Sigmoid colon (tissue), 6 donors: ENCODE measurements at regions not wholly inside any gene's neighbourhood (a gene's known extent, or its start where the extent isn't known, plus 50 kb on each side); places are given as distances from the start of the nearest gene placed in this dataset.

Source experiments
- DNase-seq: peaks from one replicate; pipeline ENCODE4 v3.0.0-alpha.2; 2019
- H3K27ac ChIP-seq, 4 donors: fragments of 200-600 bp; sonication (generic); one replicate each; pipeline ENCODE4 v1.5.1; 2016 to 2019; ENCODE audit warnings: mild to moderate bottlenecking in 1 of 4
- H3K27me3 ChIP-seq, 3 donors: fragments of 200-600 bp; sonication (generic); one replicate each; pipeline ENCODE4 v1.5.1; 2019; ENCODE audit warnings: mild to moderate bottlenecking in 1 of 3
- H3K36me3 ChIP-seq, 4 donors: fragments of 200-600 bp; sonication (generic); one replicate each; pipeline ENCODE4 v1.5.1; 2016 to 2019
- H3K4me1 ChIP-seq, 4 donors: fragments of 200-600 bp; sonication (generic); one replicate each; pipeline ENCODE4 v1.5.1; 2017 to 2019
- H3K4me3 ChIP-seq, 4 donors: fragments of 200-600 bp; sonication (generic); one replicate each; pipeline ENCODE4 v1.5.1; 2017 to 2019; ENCODE audit warnings: mild to moderate bottlenecking in 2 of 4, moderate library complexity in 1 of 4
- H3K9me3 ChIP-seq, 4 donors: fragments of 200-600 bp in 3 of 4; sonication (generic) in 3 of 4; one replicate each; pipeline versions ENCODE4 v1.5.1 to v1.6.1; 2013 to 2019
- CTCF ChIP-seq, 4 experiments: fragments of 450-650 bp in 3 of 4; fragments of 200-600 bp in 1 of 4; IDR thresholded peaks; one replicate each; pipeline ENCODE4 v1.5.1; 2016 to 2019; ENCODE audit warnings: antibody characterized with exemption in 4 of 4, mild to moderate bottlenecking in 3 of 4, moderate library complexity in 2 of 4
- EP300 ChIP-seq, 4 donors: sonication (generic); formaldehyde crosslinking; IDR thresholded peaks; one replicate each; pipeline ENCODE4 v1.6.1; 2017; ENCODE audit warnings: antibody characterized with exemption in 4 of 4
- POLR2A ChIP-seq, 2 donors: fragments of 450-650 bp; IDR thresholded peaks; one replicate each; pipeline ENCODE4 v1.6.1; 2016; ENCODE audit warnings: antibody characterized with exemption in 2 of 2, mild to moderate bottlenecking in 2 of 2, moderate library complexity in 2 of 2
- POLR2AphosphoS5 ChIP-seq, 4 donors: sonication (generic); formaldehyde crosslinking; IDR thresholded peaks; one replicate each; pipeline ENCODE4 v1.6.1; 2017; ENCODE audit warnings: antibody characterized with exemption in 4 of 4
- whole genome bisulfite sequencing, 2 donors: extraction: QIAGEN DNeasy Blood & Tissue Kit; methylation state at CpG; one replicate each; pipeline ENCODE4 v1.1.7; 2013; 5-methylcytosine and 5-hydroxymethylcytosine counted together
- intact Hi-C: fragments of 100-400 bp; cut with DNase I; formaldehyde crosslinking; loops from one replicate; pipeline ENCODE4 v1.15.1; 2023
- donor health status: healthy with polysubstance abuse.
- donor health status: healthy.

DNA sequence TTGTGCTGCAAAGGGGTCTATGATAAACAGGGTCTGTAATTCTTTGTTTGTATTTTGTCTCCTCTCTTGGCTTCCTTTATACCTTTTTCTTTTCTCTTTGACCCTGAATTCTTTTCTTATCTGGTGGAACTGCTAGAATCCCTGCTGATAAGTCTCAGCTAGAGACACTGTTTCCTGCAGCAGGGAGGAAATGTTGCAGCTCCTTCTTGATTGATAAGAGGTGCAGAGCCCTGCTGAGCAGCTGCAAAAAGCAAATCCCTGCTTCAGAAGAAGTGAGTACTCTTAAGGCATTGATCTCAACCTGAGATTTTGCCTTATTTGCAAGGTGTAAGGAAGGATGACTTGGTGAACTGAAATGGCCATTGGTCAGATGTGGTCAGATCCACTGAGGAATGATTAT lies 167.8 kb downstream of the NUP35 start:
- no peaks in the 10 kb centered on the region for H3K4me1 ChIP-seq
- no peak for DNase-seq

DNA sequence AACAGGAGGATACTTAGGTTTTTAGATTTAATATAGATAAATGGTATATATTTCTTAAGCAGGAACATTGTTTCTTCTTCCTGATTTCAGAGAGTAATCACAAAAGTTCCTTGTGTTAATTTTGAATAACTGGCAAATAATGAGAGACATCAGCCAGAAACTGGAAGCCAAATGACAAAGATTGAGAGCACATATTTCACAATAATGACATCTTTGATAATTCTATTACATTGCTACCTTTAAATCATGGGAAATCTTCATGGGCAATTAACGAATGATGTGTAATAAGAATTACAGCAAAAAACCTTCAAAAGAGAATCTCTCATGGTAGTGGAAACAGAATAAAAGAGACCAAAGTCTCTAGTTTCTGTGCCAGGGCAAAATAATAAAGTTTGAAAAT lies 215.1 kb downstream of the NUP35 start:
- no peak for TF ChIP-seq POLR2A (IDR thresholded peaks at IDR 0.05)
- TF ChIP-seq CTCF (IDR thresholded peaks at IDR 0.05), result no peak
- TF ChIP-seq POLR2AphosphoS5 (IDR thresholded peaks at IDR 0.05), result no peak
- no peak for TF ChIP-seq EP300 (IDR thresholded peaks at IDR 0.05)
- intact Hi-C loops, result no loop called here
- 90 to 91% methylated on average over 1 of the region's 1 CpG for WGBS, 2 donors
- Histone ChIP-seq H3K27ac (no peak overlapping the region), H3K4me3 (no peak overlapping the region), H3K27me3 (no peaks in the 10 kb centered on the region), H3K9me3 (no peaks in the 10 kb centered on the region), H3K36me3 (no peaks in the 10 kb centered on the region), H3K4me1 (no peaks in the 10 kb centered on the region)
- DNase-seq, result no peak

More for the DNA sequence above, 167.8 kb downstream of the NUP35 start:
- Histone ChIP-seq H3K4me3 (no peak overlapping the region), H3K36me3 (no peaks in the 10 kb centered on the region), H3K9me3 (no peaks in the 10 kb centered on the region), H3K27ac (no peak overlapping the region), H3K27me3 (no peaks in the 10 kb centered on the region)
- intact Hi-C loops, result no loop called here
- no peak for TF ChIP-seq POLR2AphosphoS5 (IDR thresholded peaks at IDR 0.05)
- TF ChIP-seq CTCF (IDR thresholded peaks at IDR 0.05), result no peak

GRCh38 chr2:183341057-183341456 lies 216.8 kb downstream of the NUP35 start:
- 62 to 66% methylated on average over 1 of the region's 1 CpG for WGBS, 2 donors
- TF ChIP-seq POLR2AphosphoS5 (IDR thresholded peaks at IDR 0.05), result no peak
- TF ChIP-seq CTCF (IDR thresholded peaks at IDR 0.05), result no peak
- no peak for TF ChIP-seq EP300 (IDR thresholded peaks at IDR 0.05)
- no peak for TF ChIP-seq POLR2A (IDR thresholded peaks at IDR 0.05)
- H3K4me1 ChIP-seq, result no peaks in the 10 kb centered on the region
- no peak overlapping the region for H3K4me3 ChIP-seq
- DNase-seq, result no peak
- H3K27ac ChIP-seq, result no peak overlapping the region
- H3K36me3 ChIP-seq, result no peaks in the 10 kb centered on the region
- H3K27me3 ChIP-seq, result no peaks in the 10 kb centered on the region
- intact Hi-C loops, result no loop called here
- no peaks in the 10 kb centered on the region for H3K9me3 ChIP-seq

GRCh38 chr2:183347969-183348368 lies 223.7 kb downstream of the NUP35 start:
- DNase-seq, result no peak
- Histone ChIP-seq H3K27me3 (no peaks in the 10 kb centered on the region), H3K4me3 (no peak overlapping the region), H3K9me3 (no peaks in the 10 kb centered on the region), H3K4me1 (no peaks in the 10 kb centered on the region), H3K27ac (no peak overlapping the region), H3K36me3 (no peaks in the 10 kb centered on the region)
- intact Hi-C loops, result no loop called here
- TF ChIP-seq CTCF (IDR thresholded peaks at IDR 0.05), result no peak
- TF ChIP-seq EP300 (IDR thresholded peaks at IDR 0.05), result no peak
- no peak for TF ChIP-seq POLR2AphosphoS5 (IDR thresholded peaks at IDR 0.05)
- no peak for TF ChIP-seq POLR2A (IDR thresholded peaks at IDR 0.05)
- WGBS, 2 donors, result 78 to 80% methylated on average over 3 of the region's 3 CpGs

- H3K27me3 ChIP-seq, result no peaks in the 10 kb centered on the region
- H3K36me3 ChIP-seq, result no peaks in the 10 kb centered on the region
- no peaks in the 10 kb centered on the region for H3K4me1 ChIP-seq
- TF ChIP-seq POLR2A (IDR thresholded peaks at IDR 0.05) (no peak), POLR2AphosphoS5 (IDR thresholded peaks at IDR 0.05) (no peak), EP300 (IDR thresholded peaks at IDR 0.05) (no peak), CTCF (IDR thresholded peaks at IDR 0.05) (no peak)
- no peak for DNase-seq
- no peak overlapping the region for H3K27ac ChIP-seq
- intact Hi-C loops, result no loop called here
- no peak overlapping the region for H3K4me3 ChIP-seq
- 88 to 90% methylated on average over 2 of the region's 2 CpGs for WGBS, 2 donors
- no peaks in the 10 kb centered on the region for H3K9me3 ChIP-seq
These were observed 224.2 kb downstream of the NUP35 start for GRCh38 chr2:183348492-183348891.
